Tongue (tissue), 1 donor: ENCODE measurements at regions not wholly inside any gene's neighbourhood (a gene's known extent, or its start where the extent isn't known, plus 50 kb on each side); places are given as distances from the start of the nearest gene placed in this dataset.
A peak's percentile ranks its signal among the peaks of the same experiment; 100 is the strongest.

Experiments
- DNase-seq: peaks from one replicate; pipeline ENCODE4 v3.0.0-alpha.2; 2015

DNA sequence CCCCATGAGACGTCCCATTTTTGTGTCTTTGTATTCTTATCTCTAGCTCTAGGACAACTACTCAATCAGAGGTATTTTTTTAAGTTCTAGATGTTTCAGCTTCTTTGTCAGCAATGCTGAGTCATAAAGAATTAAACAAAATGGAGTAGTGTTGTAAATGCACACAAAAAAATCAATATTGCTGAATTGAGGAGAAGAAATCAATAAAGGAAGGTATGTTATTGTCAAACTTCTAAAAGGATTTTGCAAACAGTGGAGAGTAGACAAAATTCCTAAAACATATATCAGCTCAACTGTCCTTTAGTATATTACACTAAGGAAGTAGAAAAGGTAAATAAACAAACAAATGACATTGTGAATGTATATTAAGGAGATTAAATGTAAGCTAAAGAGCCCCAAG lies 726.1 kb upstream of the NRXN1 start:
- no peak for DNase-seq

DNA sequence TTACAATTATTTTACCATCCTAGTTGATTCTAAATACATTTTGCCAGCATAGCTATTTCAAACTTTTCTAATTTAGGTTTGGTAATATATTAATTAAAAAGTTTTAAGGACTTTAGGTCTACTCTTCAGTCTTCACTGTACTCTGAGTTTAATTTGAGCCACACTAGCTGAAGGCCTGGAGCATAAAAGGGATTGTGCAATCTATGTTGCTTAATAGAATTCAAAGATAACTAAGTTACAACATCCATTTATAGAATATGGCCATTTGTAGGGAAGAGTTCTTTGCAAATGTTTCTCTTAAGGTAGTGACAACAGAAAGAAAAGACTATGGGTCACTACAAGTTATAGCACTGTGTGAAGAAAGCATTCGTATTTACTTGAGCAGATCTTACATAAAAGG lies 702.2 kb upstream of the NRXN1 start:
- DNase-seq = no peak

DNA sequence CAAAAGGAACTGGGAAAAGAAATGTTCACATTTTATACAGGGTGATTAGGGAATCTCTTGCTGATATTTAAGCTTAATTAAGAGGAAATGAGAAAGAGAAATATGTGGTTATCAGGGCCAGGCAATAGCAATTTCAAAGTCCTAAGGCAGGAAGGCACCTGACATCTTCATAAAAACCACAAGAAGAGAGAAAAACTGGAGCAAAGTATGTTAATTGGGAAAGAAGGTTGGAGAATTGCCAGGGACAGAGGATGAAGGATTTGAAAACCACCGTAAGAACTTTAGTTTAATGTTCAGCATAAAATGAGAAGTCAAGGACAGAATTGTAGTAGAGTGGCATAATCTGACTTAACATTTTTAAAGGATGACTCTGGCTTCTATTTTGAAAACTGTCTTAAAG lies 691.8 kb upstream of the NRXN1 start:
- no peak for DNase-seq

DNA sequence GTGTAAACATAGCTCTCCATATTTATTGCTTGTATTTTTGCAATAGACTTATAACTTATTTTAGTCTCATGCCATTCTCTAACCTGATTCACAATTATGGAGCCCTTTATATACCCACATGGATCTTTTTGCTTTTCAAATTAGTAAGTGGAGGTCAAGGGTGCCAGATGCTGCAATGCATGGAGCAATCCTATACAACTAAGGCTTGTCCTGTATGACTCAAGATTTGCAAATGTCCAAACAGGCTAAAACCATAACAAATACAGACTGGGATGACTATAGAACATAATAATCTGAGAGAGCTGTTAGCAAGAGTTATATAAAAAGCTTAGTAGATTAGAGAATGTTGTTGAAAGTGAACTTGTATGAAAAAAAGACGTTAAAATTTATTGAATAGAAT lies 690.4 kb upstream of the NRXN1 start:
- DNase-seq = no peak

DNA sequence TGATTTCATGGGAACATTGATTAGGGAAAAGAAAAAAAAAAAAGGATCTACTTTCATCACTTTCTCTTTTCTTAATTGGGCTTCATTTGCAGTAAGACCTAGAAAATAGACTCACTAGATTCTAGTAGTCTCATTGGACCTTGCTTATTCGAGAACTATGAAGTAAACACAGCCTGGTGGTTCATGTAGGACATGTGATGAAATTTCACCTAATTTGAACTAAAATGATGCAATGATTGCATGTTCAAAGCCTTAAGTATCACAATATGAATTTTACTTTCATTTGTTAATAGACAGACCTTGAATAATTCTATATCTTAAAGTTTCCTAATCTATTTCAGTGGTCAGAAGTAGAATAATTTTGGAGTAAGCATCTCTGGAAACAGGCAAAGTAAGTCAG lies 688.9 kb upstream of the NRXN1 start:
- no peak for DNase-seq

DNA sequence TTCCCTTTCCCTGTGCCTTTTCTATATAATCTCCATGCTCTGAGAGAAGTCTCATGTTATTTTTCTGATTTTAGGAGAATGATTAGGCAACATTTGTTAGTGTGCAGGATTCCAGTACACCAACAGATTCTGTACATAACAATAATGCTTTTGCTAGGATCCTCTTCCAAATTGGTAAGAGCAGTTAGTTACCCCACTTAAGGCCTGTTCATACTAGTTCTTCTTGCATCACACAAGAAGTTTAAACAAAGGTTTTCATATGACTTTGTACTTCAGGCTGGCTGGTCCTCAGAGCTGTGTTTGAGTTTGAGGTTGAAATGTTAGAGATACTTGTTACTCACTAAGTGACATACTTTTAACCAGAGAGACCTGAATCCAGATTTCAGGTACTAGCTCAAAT lies 686.9 kb upstream of the NRXN1 start:
- DNase-seq = no peak

DNA sequence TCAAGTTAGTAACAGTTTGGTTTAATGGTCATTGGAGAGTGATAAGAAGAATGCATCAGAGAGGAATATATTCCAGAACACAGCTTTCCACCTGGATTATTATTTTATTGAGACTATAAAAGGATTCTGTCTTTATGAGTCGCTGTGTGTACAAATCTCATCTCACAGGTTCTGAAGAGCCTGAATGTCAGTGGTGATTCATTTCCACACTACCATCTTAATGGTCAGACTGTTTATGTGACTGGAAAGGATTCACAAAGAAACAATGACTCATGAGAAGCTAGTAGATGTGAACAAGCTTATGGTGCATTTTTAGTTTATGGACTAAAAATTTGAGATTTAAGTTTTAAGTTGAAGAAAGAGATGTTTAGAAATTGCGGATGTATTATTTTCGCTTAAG lies 685.4 kb upstream of the NRXN1 start:
- no peak for DNase-seq

DNA sequence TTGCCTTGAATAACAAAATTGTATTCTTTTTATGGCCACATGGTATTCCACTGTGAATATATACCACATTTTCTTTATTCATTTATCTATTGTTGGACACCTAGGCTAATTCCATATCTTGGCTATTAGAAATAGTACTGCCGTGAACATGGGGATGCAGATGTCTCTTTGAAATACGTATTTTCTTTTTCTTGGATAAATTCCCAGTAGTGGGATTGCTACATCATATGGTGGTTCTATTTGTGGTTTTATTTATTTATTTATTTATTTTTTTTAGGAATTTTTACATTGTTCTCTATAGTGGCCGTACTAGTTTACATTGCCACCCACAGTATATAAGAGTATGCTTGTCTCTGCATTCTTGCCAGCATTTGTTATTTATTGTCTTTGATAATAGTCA lies 679.8 kb upstream of the NRXN1 start:
- DNase-seq = no peak

DNA sequence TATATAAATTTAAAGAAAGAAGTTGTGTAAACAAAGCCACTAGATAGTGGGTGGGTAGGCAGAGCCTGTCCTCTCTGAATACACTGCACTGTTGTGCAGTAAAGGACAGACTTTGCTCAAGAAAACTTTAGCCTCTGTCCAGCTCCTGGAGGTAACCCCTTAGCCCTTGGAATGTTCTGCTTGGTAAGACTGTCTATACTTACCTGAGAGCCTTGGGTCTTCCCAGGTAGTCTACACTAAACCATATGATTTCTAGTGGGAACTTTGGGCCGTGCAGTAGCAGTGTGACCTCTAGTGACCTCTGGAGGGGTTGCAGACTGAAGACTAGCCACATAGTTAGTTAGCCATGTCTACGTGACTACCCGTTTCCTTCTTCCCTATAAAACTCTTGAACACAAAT lies 678.3 kb upstream of the NRXN1 start:
- DNase-seq = no peak

DNA sequence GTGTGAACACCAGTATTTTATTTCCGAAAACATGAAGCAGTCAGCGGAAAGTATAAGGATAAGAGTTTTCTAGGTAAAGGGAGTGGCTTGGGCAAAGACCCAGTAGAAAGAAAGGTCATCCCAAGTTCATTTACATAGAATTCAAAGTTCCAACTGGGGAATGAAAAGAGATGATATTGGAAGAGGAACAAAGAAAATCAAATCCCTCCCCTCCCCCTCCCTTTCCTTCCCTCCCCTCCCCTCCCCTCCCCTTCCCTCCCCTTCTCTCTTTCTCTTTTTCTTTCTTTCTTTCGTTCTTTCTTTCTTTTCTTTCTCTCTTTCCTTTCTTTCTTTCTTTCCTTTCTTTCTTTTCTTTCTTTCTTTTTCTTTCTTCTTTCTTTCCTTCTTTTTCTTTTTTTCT lies 675.7 kb upstream of the NRXN1 start:
- no peak for DNase-seq

DNA sequence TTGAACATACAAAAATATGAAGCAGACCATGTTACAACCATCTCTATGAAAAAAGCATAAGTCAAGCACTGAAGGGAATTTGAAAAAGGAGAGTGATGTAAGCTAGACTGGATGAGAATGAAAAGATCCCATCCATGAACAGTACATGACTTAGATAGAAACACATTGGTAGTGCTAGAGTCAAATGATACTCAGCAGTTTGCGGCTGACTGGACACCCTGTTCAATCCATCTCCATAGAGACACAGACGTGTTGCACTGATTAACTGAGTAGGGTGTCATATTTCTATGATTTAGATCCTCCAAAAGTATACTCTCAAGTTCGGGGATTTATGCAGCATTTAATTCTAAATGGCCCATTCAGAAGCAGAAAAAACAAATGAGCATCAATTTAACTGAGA lies 674.3 kb upstream of the NRXN1 start:
- no peak for DNase-seq

DNA sequence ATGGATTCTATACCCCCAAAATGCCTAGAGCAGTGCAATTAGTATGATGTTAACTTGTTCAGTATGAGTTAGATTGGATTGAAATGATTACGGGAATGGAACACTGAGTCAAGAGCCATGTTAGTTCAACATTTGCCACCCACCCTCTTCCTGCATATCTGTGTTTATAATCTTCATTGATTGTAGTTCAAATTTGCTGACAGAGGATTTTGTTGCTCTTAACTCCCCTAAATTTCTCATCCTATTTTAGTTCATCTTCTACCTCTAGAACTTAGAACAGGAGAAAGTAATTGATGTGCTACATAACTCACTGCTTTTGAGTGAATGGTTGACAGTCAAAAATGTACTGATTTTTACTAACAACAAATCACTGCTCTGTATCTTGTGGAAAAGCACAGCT lies 673.5 kb upstream of the NRXN1 start:
- no peak for DNase-seq

DNA sequence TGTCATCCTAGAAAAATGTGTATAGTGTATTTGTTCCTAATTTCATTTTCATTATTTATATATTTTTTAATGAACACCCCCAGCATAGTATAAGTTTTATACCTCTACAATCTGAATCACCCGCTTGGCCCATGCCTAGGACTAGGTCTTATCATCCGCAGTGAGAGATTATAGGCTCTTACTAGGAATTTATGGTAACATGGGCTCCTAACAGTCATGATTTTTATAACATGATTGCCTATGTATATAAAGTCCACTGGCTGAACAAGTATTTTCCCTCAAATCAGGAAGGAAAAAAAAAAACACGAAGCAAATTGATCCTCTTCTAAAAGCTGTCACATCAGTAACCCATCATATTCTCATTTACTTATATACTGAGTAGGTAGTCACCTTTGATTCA lies 666.1 kb upstream of the NRXN1 start:
- DNase-seq = no peak

DNA sequence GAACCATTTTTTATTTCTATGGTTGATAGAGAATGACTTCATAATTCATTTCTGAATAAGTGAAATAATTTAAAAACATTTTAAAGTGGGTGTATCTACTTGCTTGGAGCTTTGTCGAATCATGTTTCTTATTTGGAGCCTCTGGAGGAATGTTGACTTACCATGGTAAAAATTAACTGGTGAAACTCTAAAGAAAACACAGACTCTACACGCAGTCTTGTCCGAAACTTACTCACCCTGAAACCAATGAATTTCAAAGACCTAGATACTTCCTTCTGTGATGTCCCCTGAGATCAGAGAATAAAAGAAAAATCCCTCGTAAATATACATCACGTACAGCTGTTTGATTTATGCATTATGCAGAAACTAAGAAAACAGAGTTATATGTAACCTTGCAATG lies 665.2 kb upstream of the NRXN1 start:
- peak; percentile 5 for DNase-seq

DNA sequence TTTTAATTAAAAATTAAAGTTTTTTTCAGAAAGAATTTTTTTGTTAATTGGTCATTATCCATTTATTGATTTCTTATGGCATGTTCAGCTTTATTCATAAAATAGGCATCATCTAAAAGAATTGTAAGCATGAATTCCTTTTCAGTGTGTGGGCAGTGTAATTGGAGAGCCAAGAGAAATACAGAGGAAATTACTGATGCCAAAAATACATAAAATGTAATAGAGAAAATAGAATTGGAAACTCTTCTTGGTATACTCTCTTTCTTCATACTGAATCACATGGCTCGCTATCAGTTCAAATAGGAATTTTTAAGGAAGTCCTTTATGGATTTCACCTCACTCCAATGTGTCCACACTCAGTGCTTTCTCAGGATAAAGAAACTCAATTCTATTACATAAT lies 663.6 kb upstream of the NRXN1 start:
- no peak for DNase-seq

DNA sequence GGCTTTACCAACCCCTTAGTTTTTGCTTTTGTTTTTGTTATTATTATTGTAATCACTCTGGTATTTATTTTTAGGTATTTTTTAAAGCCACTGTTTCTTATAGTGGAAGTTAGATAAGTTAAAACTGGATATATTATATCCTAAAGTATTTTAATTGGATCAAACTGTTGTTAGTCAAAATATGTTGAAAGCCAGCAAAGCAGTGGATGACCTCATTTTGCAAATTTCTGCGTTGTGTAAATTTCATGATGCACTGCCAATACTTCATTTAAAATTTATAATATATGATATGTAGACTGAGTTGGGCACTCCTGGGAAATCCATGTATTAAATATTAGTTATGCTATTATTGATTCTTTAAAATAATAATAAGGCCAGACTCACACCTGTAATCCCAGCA lies 661.7 kb upstream of the NRXN1 start:
- no peak for DNase-seq

DNA sequence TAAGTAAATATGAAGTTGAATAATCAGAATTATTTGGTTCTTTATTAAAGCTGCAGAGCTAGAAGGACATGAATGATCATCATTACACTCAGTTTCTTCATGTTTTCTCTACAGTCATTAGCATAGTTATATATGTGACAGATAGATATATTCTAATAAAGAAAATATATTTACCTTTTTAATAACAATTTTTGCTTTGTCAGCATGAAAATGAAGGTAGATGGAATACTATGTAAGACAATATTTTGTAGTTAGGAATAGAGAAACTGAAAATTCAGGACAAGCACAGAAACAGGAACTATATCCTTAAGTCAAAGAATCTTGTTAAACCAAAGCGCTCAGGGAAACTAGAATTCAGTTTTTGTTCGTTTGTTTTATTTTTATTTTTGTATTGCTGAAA lies 649.9 kb upstream of the NRXN1 start:
- no peak for DNase-seq

DNA sequence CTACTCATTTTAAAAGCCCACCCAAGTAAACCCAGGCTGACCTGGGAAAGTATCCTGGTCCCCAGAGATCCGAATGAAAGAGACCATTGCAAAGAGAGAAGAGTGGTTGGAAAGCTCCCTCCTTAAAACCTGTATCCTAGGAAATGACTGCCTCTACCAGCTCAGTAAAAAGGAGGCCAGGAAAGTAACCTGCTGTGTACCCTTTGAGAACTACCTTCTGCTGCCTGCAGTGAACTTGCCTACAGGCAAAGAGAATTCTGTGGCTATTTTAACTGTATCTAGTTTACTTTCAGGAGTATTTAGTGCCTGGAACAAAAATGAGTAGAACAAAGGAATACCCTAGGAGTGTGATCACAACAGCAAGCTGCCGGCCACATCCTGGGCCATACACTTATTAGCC lies 641.7 kb upstream of the NRXN1 start:
- no peak for DNase-seq

DNA sequence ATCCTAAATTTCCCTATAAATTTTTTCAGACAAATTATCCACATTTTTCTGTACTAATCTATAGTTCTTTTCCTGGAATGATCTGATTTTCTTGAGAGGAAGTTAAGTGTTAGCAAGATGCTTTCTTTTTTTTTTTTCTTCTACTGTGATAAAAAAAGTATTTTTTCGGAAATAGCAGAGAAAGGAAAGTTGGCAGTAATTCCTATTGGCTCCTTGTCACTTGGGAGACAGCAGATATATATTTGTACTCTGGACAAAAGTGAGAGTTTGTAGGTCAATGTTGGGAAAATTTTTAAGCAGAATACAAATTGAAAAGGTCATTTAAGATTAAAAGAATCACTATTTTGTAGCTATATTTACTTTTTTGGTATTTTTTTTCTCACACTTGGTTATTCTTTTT lies 635.7 kb upstream of the NRXN1 start:
- no peak for DNase-seq

DNA sequence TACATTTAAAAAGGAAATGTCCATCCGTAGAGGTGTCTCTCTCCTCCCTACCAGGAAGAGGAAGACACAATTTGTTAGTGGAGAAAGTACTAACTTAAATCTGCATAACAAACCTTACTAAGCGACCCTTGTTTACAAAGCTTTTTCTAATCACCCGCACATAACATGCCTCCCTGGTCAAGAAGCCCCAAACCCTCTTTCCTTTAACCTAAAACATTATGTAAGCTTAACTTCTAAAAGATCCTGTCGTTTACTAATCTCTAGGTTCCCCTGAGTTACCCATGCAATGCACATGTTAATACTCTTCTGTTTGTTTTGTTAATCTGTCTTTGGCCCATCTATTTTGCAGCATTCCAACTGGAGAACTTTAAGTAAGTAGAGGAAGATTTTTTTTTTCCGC lies 630.3 kb upstream of the NRXN1 start:
- DNase-seq = no peak

DNA sequence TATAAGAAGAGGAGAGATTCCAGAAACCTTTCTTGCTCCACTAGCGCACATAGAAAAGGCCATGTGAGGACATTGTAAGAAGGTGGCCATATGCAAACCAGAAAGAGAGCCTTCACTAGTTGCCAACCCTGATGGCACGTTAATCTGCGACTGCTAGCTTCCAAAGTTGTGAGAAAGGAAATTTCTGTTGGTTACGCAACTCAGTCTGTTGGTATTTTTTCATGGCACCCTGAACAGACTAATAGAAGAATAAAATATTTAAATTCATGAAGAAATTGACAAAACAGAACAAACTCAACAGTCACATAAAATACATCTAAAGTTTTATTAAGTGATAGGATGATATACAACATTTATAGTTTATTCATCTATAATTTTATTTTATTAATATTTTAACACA lies 625.9 kb upstream of the NRXN1 start:
- DNase-seq = no peak

DNA sequence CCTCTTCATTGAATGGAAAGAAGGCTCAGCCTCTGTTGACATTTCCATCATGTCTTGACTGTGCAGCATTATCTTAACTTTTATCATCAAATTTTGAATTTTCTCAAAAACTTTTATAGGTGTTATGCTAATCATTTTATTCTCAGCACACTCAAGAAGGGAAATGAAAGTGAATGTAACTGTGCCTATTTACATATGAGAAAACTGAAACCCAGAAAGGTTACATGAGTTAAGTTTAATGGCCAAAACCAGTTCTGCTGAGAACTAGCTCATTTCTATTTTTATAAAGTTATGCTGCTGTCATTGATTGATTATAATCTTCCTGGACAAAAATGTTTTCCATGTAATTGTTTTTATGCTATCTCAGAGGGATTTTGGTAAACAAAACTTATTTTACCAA lies 618.8 kb upstream of the NRXN1 start:
- DNase-seq = no peak

DNA sequence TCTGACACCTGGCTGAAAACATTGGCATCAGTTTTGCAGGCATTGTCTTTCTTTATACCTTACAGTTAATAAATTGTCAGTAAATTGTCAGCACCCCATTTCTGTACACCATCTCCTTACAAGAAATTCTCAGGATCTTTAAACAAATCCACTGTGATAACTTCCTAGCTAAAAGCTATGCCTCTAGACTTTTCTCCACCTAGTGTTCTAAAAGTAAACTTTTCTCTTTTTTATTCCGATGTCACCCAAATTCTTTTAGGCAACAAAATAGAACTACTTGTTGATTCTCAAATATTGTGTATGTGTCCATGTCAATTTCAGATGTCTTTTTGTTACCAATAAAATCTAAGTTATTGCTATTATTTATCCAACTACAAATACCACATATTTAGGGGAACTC lies 617.4 kb upstream of the NRXN1 start:
- DNase-seq = no peak

DNA sequence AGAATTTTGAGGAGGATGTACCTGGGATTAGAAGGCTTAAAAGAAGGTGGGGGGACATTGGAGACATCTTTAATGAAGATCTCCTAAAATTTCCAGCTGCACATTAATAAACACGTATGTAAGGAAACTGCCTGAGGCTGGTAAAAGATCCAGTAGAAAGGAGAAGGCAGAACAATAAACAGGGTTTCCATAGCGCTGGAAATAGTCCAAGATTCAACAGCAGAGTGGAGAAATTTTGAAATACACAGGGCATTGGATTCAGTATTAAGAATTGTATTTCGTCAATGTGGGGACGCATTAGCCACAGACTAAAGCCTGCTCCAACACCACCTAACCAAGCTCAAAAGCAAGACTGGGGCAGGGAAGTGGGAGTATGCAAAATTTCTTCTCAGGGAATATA lies 606.9 kb upstream of the NRXN1 start:
- no peak for DNase-seq

DNA sequence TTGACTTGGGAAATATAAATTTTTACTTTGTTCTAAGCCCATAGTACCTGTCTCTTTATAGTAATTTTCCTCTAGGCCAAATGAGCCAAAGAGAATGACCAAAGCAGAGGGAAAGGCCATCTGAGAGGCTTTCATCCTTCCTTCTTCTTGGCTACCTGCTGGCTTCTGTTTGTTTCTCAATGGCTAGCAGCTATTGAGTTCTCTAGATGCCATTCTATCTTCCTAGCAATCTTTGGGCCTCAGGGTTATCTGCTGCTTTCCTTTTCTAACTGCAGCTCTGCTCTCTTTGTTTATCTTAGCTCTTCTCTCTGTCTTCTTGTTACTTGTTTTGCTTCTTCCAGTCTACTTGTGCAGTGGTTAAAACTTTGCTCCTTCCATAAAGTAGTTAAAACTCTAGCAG lies 601.1 kb upstream of the NRXN1 start:
- DNase-seq = no peak

DNA sequence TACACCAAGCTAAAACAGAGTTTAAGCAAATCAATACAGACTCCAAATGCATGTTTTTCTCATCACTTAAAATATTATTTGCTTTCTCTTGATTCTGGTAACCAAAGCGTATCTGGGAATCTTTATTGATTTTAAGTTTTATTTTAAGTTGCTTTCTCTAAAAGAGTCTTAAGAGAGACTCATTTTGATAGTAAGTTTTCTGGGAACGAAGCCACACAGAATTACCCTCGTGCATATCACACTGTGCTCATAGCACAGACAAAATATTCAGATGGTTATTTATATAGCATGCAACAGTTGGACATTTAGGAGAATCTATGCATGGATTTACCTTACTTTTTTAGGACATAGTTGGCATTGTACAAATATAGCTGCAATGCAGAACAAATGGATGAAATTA lies 597.5 kb upstream of the NRXN1 start:
- DNase-seq = peak; percentile 16
